ENCODE measurements at regions not wholly inside any gene's neighbourhood (a gene's known extent, or its start where the extent isn't known, plus 50 kb on each side); places are given as distances from the start of the nearest gene placed in this dataset.

DNA sequence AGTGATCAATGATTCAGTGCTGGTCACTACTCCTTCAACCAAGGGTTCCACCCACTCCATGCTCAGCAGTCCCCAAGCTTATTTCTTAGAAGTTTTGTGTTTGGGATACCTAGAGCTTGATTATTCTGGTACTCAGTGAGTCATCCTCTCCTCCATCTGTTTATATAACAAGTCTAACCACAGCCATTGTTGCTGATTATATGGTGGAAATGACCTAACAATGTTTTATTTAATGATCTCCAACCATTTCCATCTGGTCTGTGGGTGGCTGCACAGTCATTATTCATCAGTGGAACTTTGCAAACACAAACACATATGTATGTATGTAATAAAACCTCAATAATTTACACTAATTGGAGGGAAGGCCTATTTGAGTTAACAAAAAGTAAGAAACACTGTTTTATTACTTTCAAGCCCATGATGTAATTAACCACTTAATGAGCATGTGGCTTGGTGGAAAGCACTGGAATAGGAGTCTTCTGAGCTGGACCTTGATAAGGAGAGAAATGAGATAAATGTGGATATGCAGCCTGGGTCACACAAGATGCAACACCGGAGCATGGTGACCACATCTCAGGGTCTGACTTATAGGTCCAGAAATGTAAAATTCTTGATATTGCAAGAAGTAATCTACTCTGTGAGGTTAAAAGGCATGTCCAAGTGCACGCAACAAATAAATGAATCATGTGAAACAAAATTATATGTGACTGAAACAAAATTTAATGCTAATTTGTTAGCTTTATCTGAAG is 99.0 kb upstream of the WLS start:
- peak; percentile 83 for DNase-seq

DNA sequence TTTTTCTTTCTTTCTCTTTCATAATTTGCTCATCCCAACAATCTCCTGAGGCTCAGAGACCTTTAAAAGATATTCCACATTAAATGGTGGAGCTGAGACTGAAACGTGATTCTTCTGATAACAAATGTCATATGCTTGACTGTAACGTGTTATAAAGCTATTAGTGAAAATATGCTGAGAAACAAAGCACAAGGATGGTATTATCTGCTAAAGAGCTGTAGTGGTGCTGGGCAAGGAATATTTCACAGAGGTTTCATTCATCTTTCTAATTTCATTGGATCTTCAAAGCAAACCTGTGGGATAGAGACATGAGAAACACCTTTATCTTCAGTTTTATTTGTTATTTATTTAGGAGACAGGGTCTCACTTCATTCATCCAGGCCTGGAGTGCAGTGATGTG is 98.1 kb upstream of the WLS start:
- no peak for DNase-seq

DNA sequence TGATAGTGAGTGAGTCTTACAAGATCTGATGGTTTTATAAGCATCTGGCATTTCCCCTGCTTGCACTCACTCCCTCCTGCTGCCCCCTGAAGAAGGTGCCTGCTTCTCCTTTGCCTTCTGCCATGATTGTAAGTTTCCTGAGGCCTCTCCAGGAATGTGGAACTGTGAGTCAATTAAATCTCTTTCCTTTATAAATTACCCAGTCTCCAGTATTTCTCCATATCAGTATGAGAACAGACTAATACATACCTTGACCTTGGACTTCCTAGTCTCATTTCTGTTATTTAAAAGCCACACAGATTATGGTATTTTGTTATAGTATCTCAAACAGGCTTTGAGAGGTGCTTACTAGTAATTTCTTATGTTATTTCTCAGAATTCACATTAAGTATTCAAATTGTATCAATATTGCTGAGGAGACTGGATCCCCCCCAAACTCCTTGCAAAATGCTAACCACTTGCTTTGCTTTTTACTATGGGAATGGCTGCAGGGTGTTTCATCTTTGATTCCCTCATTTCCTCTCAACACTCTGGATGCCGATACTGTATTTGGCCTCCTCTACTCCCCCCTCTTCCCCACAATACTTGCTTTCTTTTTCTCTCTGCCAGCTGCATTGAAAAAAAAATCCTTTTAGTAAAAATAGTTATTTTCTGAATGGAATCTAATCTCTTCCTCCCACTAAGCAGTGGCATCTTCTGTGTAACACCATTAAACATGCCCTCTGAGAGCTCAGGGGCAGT is 96.9 kb upstream of the WLS start:
- DNase-seq, result no peak

DNA sequence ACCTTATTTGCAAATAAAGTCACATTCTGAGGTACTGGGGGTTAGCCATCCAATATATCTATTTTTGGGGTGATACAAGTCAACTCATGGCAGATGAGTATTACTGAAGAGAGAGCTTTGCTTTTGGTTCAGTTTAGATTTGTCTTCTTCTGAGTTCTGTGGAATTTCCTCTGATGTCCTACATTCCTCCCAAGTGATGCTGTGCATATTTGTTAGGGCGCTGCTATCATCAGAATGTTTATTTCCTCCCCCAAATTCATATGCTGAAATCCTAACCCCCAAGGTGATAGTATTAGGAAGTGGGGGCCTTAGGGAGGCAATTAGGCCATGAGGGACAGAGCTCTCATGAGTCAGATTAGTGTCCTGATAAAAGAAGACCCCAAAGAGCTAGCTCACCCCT is 96.2 kb upstream of the WLS start:
- DNase-seq, result peak; percentile 60

DNA sequence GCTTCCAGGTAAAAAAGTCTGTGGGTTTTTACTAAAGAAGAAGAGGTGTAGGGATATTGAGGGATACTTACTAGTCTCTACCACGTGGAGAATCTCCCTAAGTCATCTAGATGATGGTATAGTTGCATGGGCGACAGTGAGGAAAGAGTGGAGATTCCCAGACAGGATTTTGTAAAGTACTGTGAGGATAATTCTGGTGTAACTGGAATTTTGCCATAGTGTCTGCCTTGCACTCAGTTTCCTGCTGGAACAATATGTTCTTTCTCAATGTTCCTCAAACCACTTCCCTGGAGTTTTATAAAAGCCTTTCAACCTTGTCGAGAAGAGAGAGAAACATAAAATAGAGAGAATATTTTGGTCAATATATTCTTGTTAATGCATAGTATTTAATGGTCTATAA is 95.1 kb upstream of the WLS start:
- no peak for DNase-seq

DNA sequence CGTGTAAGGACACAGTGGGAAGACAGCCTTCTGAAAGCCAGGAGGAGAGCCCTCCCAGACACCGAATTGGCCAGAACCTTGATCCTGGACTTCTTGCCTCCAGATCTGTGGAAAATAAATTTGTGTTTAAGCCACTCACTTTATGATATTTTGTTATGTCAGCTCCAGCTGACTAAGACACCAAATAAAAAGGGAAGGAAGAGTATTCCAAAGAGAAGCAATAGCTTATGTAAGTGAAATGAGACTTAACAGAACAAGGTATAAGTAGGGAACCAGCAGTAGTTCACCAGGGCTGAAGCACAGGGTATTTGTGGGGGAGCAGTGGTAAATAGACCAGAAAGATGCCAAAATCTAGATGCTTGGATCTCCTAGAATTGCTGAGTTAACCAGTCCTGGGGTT is 94.2 kb upstream of the WLS start:
- no peak for DNase-seq

DNA sequence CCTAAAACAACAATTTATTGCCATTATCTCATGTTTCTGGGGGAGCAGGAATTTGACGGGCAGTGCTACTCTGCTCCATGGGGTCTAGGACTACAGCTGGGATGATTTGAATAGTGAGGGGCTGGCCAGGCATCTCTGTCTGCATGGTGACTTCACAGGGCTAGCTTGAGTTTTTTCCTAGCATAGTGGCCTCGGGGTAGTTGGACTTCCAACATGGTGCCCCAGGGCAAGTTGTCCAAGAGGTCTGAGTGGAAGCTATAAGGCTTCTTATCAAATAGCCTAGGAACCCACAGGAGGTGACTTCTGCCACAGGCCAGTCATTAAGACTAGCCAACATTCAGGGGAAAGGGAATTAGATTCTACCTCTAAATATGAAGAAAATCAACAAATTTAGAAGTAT is 92.0 kb upstream of the WLS start:
- DNase-seq, result no peak

DNA sequence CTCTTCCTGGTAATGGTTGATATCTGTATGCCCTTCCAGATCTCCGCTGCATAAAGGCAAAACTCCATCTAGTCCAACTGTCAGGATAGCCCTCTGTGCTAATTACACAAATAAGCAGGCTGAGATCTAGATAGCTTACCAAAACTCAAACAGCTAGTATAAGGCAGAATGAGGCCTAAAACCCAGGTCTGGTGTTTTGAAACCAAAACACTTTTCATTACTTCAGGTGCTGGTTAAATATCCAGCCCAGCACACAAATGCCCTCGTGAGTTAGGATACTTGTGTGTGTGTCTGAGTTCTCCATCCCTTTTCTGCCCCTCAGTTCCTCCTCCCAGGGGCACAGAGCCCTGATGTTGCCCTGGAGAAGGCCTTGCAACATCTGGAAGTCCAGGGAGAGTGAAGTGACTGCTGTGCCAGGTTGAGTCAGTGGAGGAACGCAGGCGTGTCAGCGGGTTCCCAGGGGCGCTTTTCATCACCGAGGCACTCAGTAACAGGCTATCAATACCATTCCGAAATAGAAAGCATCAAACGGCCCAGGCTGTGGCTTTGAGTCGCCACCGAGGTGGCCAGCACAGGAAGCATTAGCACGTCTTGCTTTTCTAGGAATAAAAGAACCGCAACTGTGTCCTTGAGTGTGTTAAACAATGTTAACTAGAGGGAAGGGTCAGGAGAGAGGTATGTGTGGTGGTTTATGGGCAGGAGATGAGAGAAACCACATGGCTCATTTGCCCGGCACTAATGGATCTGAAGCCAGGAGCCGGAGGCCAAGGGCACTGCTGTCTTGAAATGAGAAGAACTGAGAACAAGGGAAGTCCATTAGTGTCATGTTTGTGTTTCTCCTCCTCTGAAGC is 90.7 kb upstream of the WLS start:
- DNase-seq, result peak; percentile 34

DNA sequence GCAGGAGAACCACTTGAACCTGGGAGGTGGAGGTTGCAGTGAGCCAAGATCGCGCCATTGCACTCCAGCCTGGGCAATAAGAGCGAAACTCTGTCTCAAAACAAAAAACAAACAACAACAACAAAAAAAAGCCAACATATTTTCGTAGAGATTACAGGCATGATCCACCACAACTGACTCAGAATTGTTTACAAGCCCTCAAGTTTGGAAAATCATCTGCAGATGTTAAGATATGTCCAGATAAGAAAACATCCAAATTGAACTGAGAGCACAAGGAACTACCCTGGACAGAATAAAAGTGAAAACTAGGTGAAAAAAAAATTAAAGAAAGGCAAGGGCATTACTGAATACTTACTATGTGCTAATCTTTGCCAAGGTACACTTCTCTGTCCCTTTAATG is 89.8 kb upstream of the WLS start:
- no peak for DNase-seq

DNA sequence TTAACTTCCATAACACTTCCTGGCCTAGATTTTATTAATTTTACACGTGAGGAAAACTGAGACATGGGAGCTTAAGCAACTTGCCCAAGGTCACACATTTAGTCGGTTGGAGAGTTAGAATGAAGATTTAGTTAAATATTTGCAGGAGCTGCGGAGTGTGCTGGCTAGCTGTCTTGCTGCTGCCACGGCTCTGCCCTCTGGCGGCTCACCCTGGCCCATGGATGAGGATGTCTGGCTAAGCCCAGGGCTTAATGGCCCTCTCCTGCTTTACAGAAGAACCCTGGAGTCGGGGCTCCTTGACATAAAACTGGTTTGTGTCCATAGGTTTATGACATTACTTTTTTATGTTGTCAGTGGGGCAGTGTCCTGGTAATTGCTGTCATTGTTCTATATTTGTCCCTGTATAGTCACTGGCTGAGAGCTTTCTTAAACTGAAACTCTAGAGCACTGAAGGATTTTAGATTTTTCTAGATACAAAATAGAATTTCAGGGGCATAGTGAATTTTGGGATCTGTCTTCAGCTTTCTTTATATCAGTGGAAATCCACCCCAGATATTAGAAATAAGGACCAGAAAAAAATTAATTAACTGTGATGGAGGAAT is 88.9 kb upstream of the WLS start:
- peak; percentile 45 for DNase-seq

DNA sequence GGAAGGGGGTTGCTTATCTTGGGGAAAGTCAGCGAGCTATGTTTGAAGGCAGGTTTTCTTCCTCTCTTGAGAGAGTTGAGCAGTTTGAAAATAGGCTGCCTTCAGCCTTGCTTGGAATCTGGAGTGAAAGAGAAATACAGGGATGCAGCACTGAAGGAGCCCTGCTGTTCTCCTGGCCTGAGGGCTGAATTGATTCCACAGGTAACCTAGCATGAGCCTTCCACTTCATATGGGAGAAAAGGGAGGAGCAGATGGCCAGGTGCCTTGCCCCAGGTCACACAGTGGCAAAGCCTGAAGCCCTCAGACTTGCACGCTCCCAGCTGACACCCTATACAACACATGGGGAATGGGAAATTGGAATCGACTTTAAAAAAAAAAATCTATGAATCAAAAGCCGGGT is 88.0 kb upstream of the WLS start:
- DNase-seq, result no peak

DNA sequence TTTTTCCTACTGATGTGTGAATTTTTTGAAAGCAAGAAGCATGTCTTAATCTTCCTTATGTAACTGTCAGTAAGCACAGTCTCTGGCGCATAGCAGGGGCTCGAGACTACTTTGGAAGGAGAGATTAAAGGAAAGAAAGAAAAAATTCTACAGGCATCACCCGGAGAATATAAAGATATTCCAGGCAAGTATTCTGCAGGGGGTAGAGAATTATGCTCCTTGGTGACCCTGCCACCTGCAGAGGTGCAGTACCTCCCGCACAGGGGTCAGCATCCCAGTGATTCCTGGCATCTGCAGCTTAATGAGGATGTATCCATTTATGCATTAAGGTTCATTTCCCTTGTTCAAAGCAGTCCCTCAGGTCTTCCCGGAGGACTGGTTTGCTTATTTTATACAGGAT is 87.6 kb upstream of the WLS start:
- DNase-seq, result no peak

DNA sequence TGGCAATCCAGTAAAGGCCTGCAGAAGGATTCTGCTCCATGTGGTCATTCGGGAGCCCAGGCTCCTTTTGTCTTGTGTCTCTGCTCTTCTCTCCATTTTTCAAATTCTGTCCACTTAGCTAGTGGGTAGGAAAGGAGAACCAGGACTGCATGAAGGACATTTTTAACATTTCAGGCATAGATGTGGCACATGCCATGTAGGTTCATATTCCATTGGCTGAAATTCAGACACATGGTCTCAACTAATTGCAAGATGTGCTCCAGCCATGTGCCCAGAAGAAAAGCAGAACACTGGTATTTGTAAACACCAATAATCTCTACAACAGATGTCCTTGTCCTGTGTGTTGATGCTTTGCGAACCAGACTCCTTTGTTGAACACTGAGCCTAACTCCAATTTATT is 85.2 kb upstream of the WLS start:
- DNase-seq, result no peak

DNA sequence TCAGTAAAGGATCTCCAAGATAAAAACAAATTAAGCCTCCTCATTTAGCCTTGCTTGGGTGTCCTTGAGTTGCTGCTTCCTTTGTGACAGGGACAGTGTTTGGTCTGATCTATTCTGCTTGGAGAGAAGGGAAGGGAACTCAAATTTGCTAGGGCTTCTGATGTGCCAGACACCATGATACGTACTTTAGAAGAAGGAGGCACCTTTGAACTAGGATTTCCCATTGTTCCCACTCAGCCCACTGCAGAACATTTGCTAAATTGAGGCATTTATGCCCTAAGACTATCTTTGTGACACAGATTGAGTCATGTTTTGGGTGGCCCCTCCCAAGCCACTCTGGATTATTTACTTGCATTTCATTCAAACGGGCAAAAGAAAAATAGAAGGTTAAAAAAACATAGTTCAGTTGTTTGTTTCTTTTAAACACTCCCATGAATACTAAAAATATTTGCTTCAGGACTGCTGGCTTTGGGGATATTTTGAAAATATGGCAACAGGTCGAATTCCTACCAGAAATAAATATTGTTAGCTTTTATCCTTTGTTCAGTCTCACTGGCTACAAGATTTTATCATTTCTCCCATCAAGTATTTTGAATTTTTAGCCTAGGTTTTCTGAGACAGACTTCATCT is 81.9 kb upstream of the WLS start:
- peak; percentile 21 for DNase-seq

DNA sequence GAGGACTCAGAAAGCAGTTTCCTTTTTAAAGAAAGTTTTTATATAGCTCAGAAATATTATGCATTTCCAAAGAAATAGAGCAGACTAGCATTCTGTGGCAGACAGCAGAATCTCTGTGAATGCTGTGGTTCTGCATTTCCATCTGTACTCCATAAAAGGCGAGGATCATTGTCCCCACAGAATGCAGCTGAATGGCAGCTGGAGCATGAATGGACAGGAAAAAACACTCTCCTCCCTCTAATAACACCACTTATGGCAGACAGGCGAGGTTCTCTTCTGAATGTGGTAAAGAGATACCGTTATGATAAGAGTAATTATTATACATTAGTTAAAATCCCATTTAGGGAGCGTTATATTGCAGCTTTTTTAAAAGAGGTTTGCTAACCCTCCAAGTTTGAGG is 81.4 kb upstream of the WLS start:
- DNase-seq, result no peak

DNA sequence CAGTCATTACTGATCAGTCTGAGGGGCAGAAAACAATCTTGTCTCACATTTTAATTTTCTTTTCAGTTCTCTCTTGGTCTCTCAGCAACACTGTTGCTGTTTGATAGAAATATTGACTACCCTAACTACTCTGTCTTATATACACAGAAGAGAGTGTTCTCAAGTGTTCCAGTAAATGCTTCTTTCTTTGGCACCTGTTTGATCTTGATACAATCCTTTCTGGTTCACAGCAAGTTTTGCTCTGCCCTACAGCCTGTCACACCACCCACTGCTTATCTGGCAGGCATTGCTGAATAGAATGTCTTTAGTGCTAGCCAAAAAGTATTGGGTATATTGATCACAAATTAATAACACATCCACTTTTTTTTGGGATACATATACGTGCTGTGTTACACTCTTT is 75.7 kb upstream of the WLS start:
- no peak for DNase-seq

DNA sequence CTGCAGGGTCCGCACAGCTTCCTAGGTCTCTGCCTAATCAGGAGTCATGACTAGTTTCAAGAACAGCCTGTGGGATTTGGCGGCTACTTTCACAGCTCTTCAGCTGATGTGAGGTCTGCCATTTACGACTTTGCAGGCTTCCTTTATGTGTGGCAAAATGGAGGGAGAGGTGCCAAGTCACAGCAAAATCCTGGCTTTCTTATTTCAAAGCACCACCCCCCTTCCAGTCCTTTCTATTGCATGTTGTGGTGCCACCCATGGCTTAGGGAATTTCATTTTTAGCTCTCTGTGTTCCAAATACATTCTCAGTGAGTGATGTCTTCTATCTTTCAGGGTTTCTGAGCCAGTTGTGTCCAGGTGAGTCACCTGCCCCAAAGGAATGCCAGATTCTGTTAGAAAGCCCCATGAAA is 75.1 kb upstream of the WLS start:
- no peak for DNase-seq

DNA sequence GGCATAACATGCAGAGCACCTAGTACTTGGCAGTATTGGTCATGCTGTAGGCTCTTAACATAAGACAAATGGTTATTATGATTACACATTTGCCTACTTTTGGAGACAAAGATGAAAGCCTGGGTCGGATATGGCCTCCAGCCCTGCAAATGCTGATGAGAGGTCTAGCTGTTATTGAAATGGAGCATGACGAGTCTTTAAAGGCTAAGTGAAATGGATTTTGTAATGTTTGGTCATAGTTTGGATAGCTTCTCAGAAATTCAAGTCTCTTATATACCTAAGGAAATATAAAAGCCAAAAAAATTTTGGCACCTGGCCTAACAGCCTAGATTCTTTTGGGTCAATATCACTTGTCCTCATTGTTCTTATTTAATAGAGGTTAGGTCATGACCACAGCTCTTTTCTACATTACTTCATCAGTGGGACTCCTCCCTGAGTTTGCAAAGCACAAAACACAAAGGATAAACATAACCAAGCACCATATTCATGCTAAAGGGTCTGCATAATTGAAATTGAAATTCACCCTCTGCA is 69.2 kb upstream of the WLS start:
- no peak for DNase-seq

DNA sequence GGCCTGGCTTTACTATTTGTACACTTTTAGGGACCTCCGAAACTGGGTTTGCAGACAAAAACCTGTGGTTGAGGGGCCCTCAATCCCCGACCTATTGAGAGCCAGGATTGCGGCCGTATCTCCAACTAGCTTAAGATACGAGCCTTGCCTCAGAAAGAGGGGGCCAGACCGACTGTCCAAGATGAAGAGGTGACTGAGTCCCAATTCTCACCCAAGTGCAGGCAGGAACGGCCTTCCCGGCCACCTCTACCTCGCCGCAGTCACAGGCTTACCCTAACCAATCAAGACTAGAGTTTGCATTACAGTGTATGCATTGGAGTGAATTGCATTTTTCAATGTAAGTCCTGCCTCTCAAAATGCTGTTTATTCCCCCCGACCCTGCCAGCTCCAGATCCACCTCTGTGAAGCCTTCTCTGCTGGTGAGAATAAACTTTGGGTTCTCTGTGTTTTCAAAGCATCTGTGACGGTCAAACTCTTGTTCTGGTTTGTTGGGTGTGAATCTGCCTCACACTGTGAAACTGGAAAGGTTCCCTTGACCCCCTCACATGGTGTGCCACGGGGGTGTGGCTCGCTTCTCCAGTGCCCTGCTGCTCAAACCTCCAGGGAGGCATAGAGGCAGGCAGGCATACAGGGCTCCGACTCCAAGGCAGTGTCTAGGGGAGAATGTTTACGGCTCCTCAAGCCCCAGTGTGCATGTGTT is 62.2 kb upstream of the WLS start:
- no peak for DNase-seq

DNA sequence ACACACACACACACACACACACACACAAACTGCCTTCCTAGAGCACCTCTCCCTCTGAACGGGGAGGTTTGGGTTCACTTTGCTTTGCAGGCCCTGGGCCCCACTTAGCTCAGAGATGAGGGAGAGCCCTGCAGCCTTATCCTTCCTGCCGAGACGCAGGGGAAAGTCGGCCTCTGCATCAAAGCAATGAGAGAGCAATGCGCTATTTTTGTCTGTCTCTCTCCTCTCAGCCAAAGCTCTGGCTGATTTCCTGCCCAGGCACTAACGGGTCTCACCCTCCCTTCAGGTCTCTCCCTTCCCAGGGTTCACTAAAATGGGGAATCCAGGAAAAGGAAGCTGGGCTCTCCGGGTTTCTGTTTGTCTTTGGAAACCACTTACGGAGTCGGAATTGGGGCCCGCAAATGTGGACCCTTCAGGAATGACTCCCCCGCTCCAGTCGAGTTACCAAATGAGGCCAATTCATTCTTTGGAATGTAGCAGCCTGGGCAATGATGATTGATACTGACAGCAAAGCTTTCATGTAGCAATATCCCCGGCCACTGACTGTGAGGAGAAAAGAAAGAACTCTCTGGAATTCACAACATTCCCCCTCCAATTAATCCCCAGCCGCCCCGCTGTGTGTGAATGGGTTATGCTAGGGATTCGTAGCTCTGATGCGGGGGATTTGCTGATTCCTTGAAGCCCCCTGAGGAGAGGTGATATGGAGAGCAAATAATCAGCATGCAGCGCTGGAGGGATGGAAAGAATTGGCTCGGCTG is 61.5 kb upstream of the WLS start:
- DNase-seq, result peak; percentile 75

DNA sequence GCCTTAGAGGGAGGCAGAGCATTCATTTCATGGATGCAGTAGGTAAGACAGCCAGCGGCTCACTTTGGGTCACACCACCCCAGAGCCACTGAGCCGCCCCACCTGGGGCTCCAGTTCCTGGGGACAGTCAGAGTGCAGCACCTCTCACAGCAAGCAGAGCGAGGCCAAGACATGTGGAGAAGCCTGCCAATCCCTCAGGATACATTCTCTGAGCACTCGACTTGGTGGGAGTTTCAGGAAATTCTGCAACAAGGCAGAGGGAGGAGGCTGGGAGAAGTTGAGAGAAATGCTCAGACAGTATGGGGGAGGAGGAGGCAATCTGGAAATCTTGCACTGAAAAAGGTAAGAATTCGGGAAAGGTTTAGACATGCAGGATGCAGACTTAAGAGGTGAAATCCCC is 60.8 kb upstream of the WLS start:
- no peak for DNase-seq
